ENCODE measurements at regions not wholly inside any gene's neighbourhood (a gene's known extent, or its start where the extent isn't known, plus 50 kb on each side); places are given as distances from the start of the nearest gene placed in this dataset.

DNA sequence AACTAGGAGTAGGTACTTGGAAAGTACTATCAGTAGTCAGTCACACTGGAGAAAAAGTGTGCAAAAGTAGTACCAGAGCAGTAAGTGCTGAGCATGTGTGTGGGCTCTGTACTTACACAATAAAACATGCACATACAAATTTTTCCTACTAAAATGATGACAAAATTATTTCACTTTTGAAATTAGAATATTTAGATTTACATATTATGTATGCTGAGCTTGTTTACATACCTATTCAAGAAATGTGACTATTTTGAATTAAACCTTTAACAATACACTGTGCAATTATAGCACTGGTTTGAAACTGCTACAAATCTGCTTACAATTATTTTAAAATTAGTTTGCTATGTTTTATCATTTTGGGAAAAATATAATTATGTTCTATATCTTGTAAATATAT lies 2781.6 kb upstream of the PCDH20 start:
- ATAC-seq (no peak), FAIRE-seq (no peak), DNase-seq (ENCODE audit: low read depth, low spot score) (no peak)
- H3K4me1 ChIP-seq (ENCODE audit: control insufficient read depth, insufficient read depth, low read length): no peaks in the 10 kb centered on the region
- H3K36me3 ChIP-seq (ENCODE audit: control insufficient read depth in 2 of 2, insufficient read depth in 2 of 2, low read length in 1 of 2): no peaks in the 10 kb centered on the region
- RAD21 ChIA-PET (ENCODE audit: unreplicated experiment): no interaction called here
- no peaks in the 10 kb centered on the region for H4K20me1 ChIP-seq (ENCODE audit: control insufficient read depth, insufficient read depth)
- no peaks in the 10 kb centered on the region for H3K27me3 ChIP-seq (replicated peaks in 1 of 2; ENCODE audit: control insufficient read depth in 2 of 2, insufficient read depth in 2 of 2, low read length in 1 of 2)
- no peak overlapping the region for H3K4me3 ChIP-seq
- H3K9ac ChIP-seq (ENCODE audit: control insufficient read depth, insufficient read depth, low read length): no peak overlapping the region
- H2AFZ ChIP-seq (ENCODE audit: control insufficient read depth, low read depth, low read length): no peak overlapping the region
- SMC1A ChIA-PET (ENCODE audit: uncharacterized antibody, unreplicated experiment): no interaction called here
- no peaks in the 10 kb centered on the region for H3K9me3 ChIP-seq (replicated peaks; ENCODE audit: control insufficient read depth, insufficient read depth, low read length)
- in situ Hi-C loops (cut with MboI): no loop called here
- CTCF ChIA-PET: no interaction called here
- no TSS peak for BruUV-seq (replicated peaks)
- TF ChIP-seq ZNF24 (IDR thresholded peaks at IDR 0.05) (no peak), POLR2AphosphoS2 (IDR thresholded peaks at IDR 0.05; ENCODE audit: low read depth, low read length) (no peak), SMAD5 (IDR thresholded peaks at IDR 0.05; ENCODE audit: low read depth) (no peak), RUNX3 (IDR thresholded peaks at IDR 0.05; ENCODE audit: low read length) (no peak), TCF12 (IDR thresholded peaks at IDR 0.05; ENCODE audit: low read depth, low read length) (no peak), TCF3 (IDR thresholded peaks at IDR 0.05; ENCODE audit: borderline replicate concordance, insufficient read depth, low read depth, low read length) (no peak), FOS (IDR thresholded peaks at IDR 0.05; ENCODE audit: borderline replicate concordance, extremely low read depth, insufficient read length) (no peak), NR2F1 (conservative IDR thresholded peaks at IDR 0.05) (no peak), EGR1 (IDR thresholded peaks at IDR 0.05; ENCODE audit: borderline replicate concordance in 1 of 2, low read depth in 2 of 2, low read length in 2 of 2) (no peak), JUND (IDR thresholded peaks at IDR 0.05; ENCODE audit: low read depth, low read length) (no peak), MYC (IDR thresholded peaks at IDR 0.05; ENCODE audit: insufficient read depth, insufficient read length, insufficient replicate concordance, low read length, severe bottlenecking) (no peak)
- TF ChIP-seq, protein P1, sequence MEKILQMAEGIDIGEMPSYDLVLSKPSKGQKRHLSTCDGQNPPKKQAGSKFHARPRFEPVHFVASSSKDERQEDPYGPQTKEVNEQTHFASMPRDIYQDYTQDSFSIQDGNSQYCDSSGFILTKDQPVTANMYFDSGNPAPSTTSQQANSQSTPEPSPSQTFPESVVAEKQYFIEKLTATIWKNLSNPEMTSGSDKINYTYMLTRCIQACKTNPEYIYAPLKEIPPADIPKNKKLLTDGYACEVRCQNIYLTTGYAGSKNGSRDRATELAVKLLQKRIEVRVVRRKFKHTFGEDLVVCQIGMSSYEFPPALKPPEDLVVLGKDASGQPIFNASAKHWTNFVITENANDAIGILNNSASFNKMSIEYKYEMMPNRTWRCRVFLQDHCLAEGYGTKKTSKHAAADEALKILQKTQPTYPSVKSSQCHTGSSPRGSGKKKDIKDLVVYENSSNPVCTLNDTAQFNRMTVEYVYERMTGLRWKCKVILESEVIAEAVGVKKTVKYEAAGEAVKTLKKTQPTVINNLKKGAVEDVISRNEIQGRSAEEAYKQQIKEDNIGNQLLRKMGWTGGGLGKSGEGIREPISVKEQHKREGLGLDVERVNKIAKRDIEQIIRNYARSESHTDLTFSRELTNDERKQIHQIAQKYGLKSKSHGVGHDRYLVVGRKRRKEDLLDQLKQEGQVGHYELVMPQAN (conservative IDR thresholded peaks at IDR 0.05): no peak
- POLR2A ChIA-PET: no interaction called here
- H3K79me2 ChIP-seq (ENCODE audit: control insufficient read depth, insufficient read depth, low read length): no peaks in the 10 kb centered on the region
- H3K27ac ChIP-seq (ENCODE audit: control insufficient read depth, insufficient read depth): no peak overlapping the region
- no peak overlapping the region for H3K4me2 ChIP-seq (ENCODE audit: control insufficient read depth, insufficient read depth)
- intact Hi-C loops (cut with micrococcal nuclease; ENCODE audit: unreplicated experiment): no loop called here
